GM18526 (cell line): ENCODE measurements at regions not wholly inside any gene's neighbourhood (a gene's known extent, or its start where the extent isn't known, plus 50 kb on each side); places are given as distances from the start of the nearest gene placed in this dataset.
A peak's percentile ranks its signal among the peaks of the same experiment; 100 is the strongest.

Experiments used
- POLR2A ChIP-seq: IDR thresholded peaks from 3 replicates; pipeline ENCODE4 v1.6.1; 2011; ENCODE audit not compliant: insufficient read length; ENCODE audit errors: extremely low read depth

DNA sequence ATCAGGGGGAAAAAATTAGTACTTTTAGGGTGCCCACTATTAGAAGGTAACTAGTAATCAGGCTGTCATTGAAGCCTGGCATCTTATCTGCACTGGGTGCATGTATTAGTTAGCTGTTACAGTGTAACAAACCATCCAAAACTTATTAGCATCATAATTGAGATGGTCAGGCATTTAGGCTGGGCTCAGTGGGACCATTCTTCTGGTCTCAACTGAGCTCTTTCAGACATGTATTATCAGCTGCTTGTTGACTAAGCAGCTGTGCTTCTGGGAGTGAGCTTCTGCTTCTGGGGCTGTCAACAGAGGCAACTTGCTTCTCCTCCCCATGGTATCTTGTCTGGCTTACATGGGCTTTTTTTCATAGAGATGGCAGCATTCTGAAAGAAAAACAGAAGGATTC lies 154.0 kb upstream of the ZNF92 start:
- no peak for TF ChIP-seq POLR2A

DNA sequence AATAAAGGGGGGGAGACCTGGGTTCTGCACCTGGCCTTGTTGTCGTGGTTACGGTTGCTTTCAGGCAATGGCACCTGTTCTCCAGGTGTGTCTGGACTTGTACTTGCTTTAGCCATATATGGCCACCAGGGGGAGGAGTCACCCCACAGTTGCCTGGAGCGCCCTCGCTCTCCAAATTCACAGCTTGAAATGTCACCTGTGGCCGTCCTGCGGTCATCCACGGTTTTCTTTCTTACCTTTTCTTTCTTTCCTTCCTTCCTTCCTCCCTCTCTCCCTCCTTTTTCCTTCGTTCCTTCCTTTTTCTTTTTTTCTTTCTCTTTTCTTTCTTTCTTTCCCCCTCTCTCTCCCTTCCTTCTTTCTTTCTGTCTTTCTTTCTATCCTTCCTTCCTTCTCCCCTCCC lies 157.2 kb upstream of the ZNF92 start:
- no peak for TF ChIP-seq POLR2A

DNA sequence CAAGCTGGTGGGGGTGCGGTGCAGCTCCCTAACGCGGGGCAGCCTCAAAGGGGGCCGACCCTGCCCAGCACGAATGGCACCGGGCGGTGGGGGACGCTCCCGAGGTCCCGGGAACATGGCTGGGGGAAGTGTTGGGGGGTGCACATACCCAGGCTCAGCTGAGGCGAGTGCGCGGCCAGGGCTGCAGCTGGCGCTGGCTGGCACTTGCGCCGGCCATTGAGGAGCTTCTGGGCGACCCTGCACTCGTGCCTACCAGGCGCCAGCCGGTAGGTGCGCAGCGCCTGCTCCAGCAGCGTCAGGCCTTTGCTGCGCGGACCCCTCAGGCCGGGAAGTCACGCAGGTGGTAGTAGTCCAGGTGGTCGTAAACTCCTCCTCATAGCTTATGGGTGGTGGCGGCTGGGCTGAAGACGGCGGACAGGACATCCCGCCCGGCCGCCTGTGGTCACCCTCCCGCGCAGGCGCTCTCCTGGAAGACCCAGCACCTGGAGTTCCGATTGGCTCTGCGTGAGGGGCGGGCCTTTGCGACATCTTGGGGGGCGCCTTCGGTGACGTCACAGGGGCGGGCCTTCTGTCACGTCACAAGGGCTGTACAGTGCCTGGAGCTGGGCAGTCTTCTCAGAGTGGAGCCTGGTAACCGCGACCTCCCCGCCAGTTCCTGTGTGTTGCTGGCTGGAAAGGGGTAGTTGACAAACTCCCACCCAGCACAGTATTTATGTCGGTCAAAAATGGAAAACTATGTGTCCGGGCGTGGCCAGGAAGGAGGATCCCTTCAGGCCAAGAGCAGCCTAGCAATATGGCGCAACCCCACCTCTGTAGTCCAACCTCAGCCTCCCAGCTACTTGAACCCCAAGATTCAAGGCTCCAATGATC lies 74.5 kb upstream of the ERV3-1 start:
- TF ChIP-seq POLR2A: peak; percentile 50
